IMR-90 (cell line): ENCODE measurements at regions not wholly inside any gene's neighbourhood (a gene's known extent, or its start where the extent isn't known, plus 50 kb on each side); places are given as distances from the start of the nearest gene placed in this dataset.

Experiments used
- ATAC-seq: fragments of 200-7000 bp; cut with Tn5 transposase; 2 replicates; pipeline ENCODE4 v1.9.1; 2020; ENCODE audit warnings: low read depth, mild to moderate bottlenecking, moderate library complexity
- BruUV-seq: library from RNA; stranded (reverse); fragments of 400-500 nt; replicated peaks from 2 replicates; lab custom pipeline; 2021; lab: Mats Ljungman, UMichigan
- CTCF ChIA-PET: fragments of 300-600 bp; formaldehyde crosslinking; extraction: SDS; loops from one replicate; lab custom pipeline; 2021; ENCODE audit warnings: antibody characterized with exemption; lab: Yijun Ruan, JAX
- POLR2A ChIA-PET: fragments of 300-600 bp; sonication (Branson Sonifier 250); formaldehyde crosslinking; loops from one replicate; lab custom pipeline; 2022; ENCODE audit warnings: antibody characterized with exemption; ENCODE audit not compliant: unreplicated experiment; lab: Charles Lee
- DNase-seq: peaks from one replicate; pipeline ENCODE4 v3.0.0; 2013
- H2AFZ ChIP-seq: replicated peaks from 2 replicates; pipeline ENCODE3; 2013; ENCODE audit warnings: low read length, mild to moderate bottlenecking; ENCODE audit not compliant: poor library complexity
- H2AK5ac ChIP-seq: 2 replicates; pipeline ENCODE4 v1.6.1; 2013; ENCODE audit warnings: low read depth, low read length, inconsistent platforms
- H2AK9ac ChIP-seq: replicated peaks from 2 replicates; pipeline ENCODE3; 2013; ENCODE audit warnings: mild to moderate bottlenecking, low read depth, low read length, moderate library complexity; ENCODE audit not compliant: poor library complexity
- H2BK120ac ChIP-seq: 2 replicates; pipeline ENCODE4 v1.6.1; 2013; ENCODE audit warnings: low read depth, low read length, inconsistent platforms
- H2BK15ac ChIP-seq: 3 replicates; pipeline ENCODE4 v1.6.1; 2013; ENCODE audit warnings: low read depth, low read length, inconsistent platforms
- H2BK20ac ChIP-seq: 2 replicates; pipeline ENCODE4 v1.6.1; 2013; ENCODE audit warnings: low read depth, mild to moderate bottlenecking, inconsistent platforms, low read length, moderate library complexity
- H2BK5ac ChIP-seq: 2 replicates; pipeline ENCODE4 v1.6.1; 2013; ENCODE audit warnings: mild to moderate bottlenecking, low read depth, low read length, inconsistent platforms; ENCODE audit not compliant: poor library complexity, severe bottlenecking
- H3K14ac ChIP-seq: replicated peaks from 2 replicates; pipeline ENCODE4 v1.6.1; 2013; ENCODE audit warnings: low read depth, low read length, inconsistent platforms
- H3K18ac ChIP-seq: 2 replicates; pipeline ENCODE4 v1.6.1; 2013; ENCODE audit warnings: low read depth, low read length, control low read depth
- H3K23ac ChIP-seq: 2 replicates; pipeline ENCODE4 v1.6.1; 2013; ENCODE audit warnings: low read depth, low read length, inconsistent platforms
- H3K27ac ChIP-seq: 2 replicates; pipeline ENCODE4 v1.5.1; 2013; ENCODE audit warnings: mild to moderate bottlenecking, control low read depth, low read length; ENCODE audit not compliant: insufficient read depth
- H3K27me3 ChIP-seq: 2 replicates; pipeline ENCODE4 v1.6.1; 2013; ENCODE audit warnings: low read length; ENCODE audit not compliant: control insufficient read depth, insufficient read depth
- H3K36me3 ChIP-seq: 2 replicates; pipeline ENCODE4 v1.6.1; 2013; ENCODE audit warnings: low read length, mixed read lengths; ENCODE audit not compliant: control insufficient read depth, insufficient read depth
- H3K4ac ChIP-seq: 2 replicates; pipeline ENCODE4 v1.6.1; 2013; ENCODE audit warnings: low read depth, low read length, inconsistent platforms
- H3K4me1 ChIP-seq: 2 replicates; pipeline ENCODE4 v1.6.1; 2013; ENCODE audit warnings: low read length, mixed read lengths; ENCODE audit not compliant: control insufficient read depth, insufficient read depth
- H3K4me2 ChIP-seq: 2 replicates; pipeline ENCODE4 v1.6.1; 2013; ENCODE audit warnings: low read depth, mild to moderate bottlenecking, control low read depth, low read length, moderate library complexity
- H3K4me3 ChIP-seq: 2 replicates; pipeline ENCODE4 v1.5.1; 2013; ENCODE audit warnings: low read depth, mild to moderate bottlenecking, control low read depth, low read length, moderate library complexity; ENCODE audit not compliant: insufficient read depth
- H3K56ac ChIP-seq: 2 replicates; pipeline ENCODE4 v1.6.1; 2013; ENCODE audit warnings: low read length, inconsistent platforms; ENCODE audit not compliant: insufficient read depth; ENCODE audit errors: extremely low read depth
- H3K79me1 ChIP-seq, 2 experiments: 2 replicates each; pipeline ENCODE4 v1.6.1; 2013; ENCODE audit warnings: low read length in 2 of 2, inconsistent platforms in 1 of 2, low read depth in 1 of 2
- H3K9ac ChIP-seq: 2 replicates; pipeline ENCODE4 v1.6.1; 2013; ENCODE audit warnings: low read depth, low read length, control low read depth
- H3K9me1 ChIP-seq: 2 replicates; pipeline ENCODE4 v1.6.1; 2013; ENCODE audit warnings: low read length, inconsistent platforms; ENCODE audit not compliant: insufficient read depth
- H3K9me3 ChIP-seq: 2 replicates; pipeline ENCODE4 v1.6.1; 2013; ENCODE audit warnings: low read length; ENCODE audit not compliant: control insufficient read depth, insufficient read depth
- H4K20me1 ChIP-seq: 2 replicates; pipeline ENCODE4 v1.6.1; 2013; ENCODE audit warnings: low read length, inconsistent platforms; ENCODE audit not compliant: insufficient read depth
- H4K5ac ChIP-seq: 2 replicates; pipeline ENCODE4 v1.6.1; 2013; ENCODE audit warnings: mild to moderate bottlenecking, low read depth, low read length, control low read depth
- H4K8ac ChIP-seq, 2 experiments: 2 replicates each; pipeline ENCODE4 v1.6.1; 2013; ENCODE audit warnings: low read depth in 2 of 2, low read length in 2 of 2, control low read depth in 1 of 2, inconsistent platforms in 1 of 2
- H4K91ac ChIP-seq: 2 replicates; pipeline ENCODE4 v1.6.1; 2013; ENCODE audit warnings: low read depth, low read length, inconsistent platforms; ENCODE audit not compliant: insufficient read depth
- BHLHE40 ChIP-seq: fragments of 150-350 bp; IDR thresholded peaks from 2 replicates; pipeline ENCODE4 v1.6.1; 2016; ENCODE audit warnings: mild to moderate bottlenecking, low read depth, low read length
- CEBPB ChIP-seq: IDR thresholded peaks from 2 replicates; pipeline ENCODE4 v1.6.1; 2012; ENCODE audit warnings: low read depth, low read length, improper control_type of control experiment
- CHD1 ChIP-seq: IDR thresholded peaks from 2 replicates; pipeline ENCODE4 v1.6.1; 2012; ENCODE audit warnings: low read depth, low read length, improper control_type of control experiment
- CTCF ChIP-seq: conservative IDR thresholded peaks from 2 replicates; pipeline ENCODE4 v1.5.1; 2012; ENCODE audit warnings: mild to moderate bottlenecking, low read depth, low read length, improper control_type of control experiment
- ELK1 ChIP-seq: fragments of 150-350 bp; IDR thresholded peaks from 2 replicates; pipeline ENCODE4 v1.6.1; 2016; ENCODE audit warnings: low read depth, mild to moderate bottlenecking, low read length, moderate library complexity, borderline replicate concordance
- FOS ChIP-seq: fragments of 150-350 bp; IDR thresholded peaks from 2 replicates; pipeline ENCODE4 v1.6.1; 2016; ENCODE audit warnings: low read depth, low read length
- POLR2A ChIP-seq: IDR thresholded peaks from 2 replicates; pipeline ENCODE4 v1.6.1; 2012; ENCODE audit warnings: mild to moderate bottlenecking, low read depth, low read length
- RAD21 ChIP-seq: IDR thresholded peaks from 2 replicates; pipeline ENCODE4 v1.6.1; 2012; ENCODE audit warnings: low read length, improper control_type of control experiment
- RFX5 ChIP-seq: IDR thresholded peaks from 2 replicates; pipeline ENCODE4 v1.8.0; 2012; ENCODE audit warnings: low read depth, mild to moderate bottlenecking, low read length, moderate library complexity
- SMC3 ChIP-seq: fragments of 150-350 bp; IDR thresholded peaks from 2 replicates; pipeline ENCODE4 v1.6.1; 2016; ENCODE audit warnings: low read depth, mild to moderate bottlenecking, antibody characterized with exemption, low read length, moderate library complexity
- USF2 ChIP-seq: fragments of 150-350 bp; IDR thresholded peaks from 2 replicates; pipeline ENCODE4 v1.6.1; 2017; ENCODE audit warnings: mild to moderate bottlenecking, antibody characterized with exemption, low read length, low read depth
- WGBS, 2 experiments: methylation state at CpG; one replicate each; pipeline versions ENCODE4 v1.1.5 to v1.1.7; 2013; ENCODE audit warnings: missing lambda C conversion rate in 2 of 2; ENCODE audit not compliant: insufficient read length in 1 of 2; ENCODE audit errors: extremely low coverage in 2 of 2; 5-methylcytosine and 5-hydroxymethylcytosine counted together
- dilution Hi-C: fragments of 300-500 bp; cut with HindIII; formaldehyde crosslinking; loops from one replicate; pipeline ENCODE4 v1.14.3; 2018; ENCODE audit warnings: low sequenced_read_pairs; ENCODE audit not compliant: unreplicated experiment
- in situ Hi-C: fragments of 300-500 bp; cut with MboI; formaldehyde crosslinking; loops from 3 replicates; pipeline ENCODE4 v1.14.3; 2019; ENCODE audit warnings: low sequenced_read_pairs, inconsistent platforms, mixed read lengths
- intact Hi-C: fragments of 100-400 bp; cut with micrococcal nuclease; formaldehyde crosslinking; loops from 2 replicates; pipeline ENCODE4 v1.10.0; 2022

- Histone ChIP-seq H4K8ac (no peak overlapping the region), H3K23ac (no peak overlapping the region), H3K79me1 (no peaks in the 10 kb centered on the region), H2BK120ac (no peak overlapping the region), H4K5ac (no peak overlapping the region), H2BK15ac (no peak overlapping the region), H3K9me1 (no peaks in the 10 kb centered on the region), H3K27ac (no peak overlapping the region), H3K14ac (no peak overlapping the region), H3K4me3 (no peak overlapping the region), H3K9ac (no peak overlapping the region), H3K56ac (no peak overlapping the region), H3K4ac (no peak overlapping the region), H3K27me3 (no peaks in the 10 kb centered on the region; the same call in 1 of the 2 replicates), H4K91ac (no peak overlapping the region), H2BK20ac (no peak overlapping the region), H2AK9ac (no peak overlapping the region), H4K20me1 (no peaks in the 10 kb centered on the region), H3K18ac (no peak overlapping the region), H3K4me2 (no peak overlapping the region), H3K36me3 (no peaks in the 10 kb centered on the region), H3K4me1 (no peaks in the 10 kb centered on the region), H2AK5ac (no peak overlapping the region), H2AFZ (no peak overlapping the region), H3K9me3 (no peaks in the 10 kb centered on the region), H2BK5ac (no peak overlapping the region)
- ATAC-seq, result no peak
- CTCF ChIA-PET, result no interaction called here
- POLR2A ChIA-PET, result no interaction called here
- in situ Hi-C loops, result no loop called here
- no peak for DNase-seq
- no peak for TF ChIP-seq RFX5
- no peak for TF ChIP-seq CHD1
- TF ChIP-seq CTCF, result no peak
- no peak for TF ChIP-seq ELK1
- no peak for TF ChIP-seq USF2
- no peak for TF ChIP-seq CEBPB
- TF ChIP-seq RAD21, result no peak
- TF ChIP-seq POLR2A, result no peak
- TF ChIP-seq BHLHE40, result no peak
- TF ChIP-seq SMC3, result no peak
- TF ChIP-seq FOS, result no peak
- 100% methylated on average over 1 of the region's 2 CpGs; no CpG with 5 or more reads in 1 of the 2 experiments for WGBS, 2 experiments
- dilution Hi-C loops, result no loop called here
- intact Hi-C loops, result no loop called here
- BruUV-seq, result no TSS peak
Measured at GRCh38 chr6:90707246-90707645, 120.4 kb upstream of the MAP3K7 start.
